Fibroblast of lung (primary cell): ENCODE measurements at regions not wholly inside any gene's neighbourhood (a gene's known extent, or its start where the extent isn't known, plus 50 kb on each side); places are given as distances from the start of the nearest gene placed in this dataset.

Source experiments
- DNase-seq, 2 donors: peaks; one replicate each; pipeline versions ENCODE4 v3.0.0 to v3.0.0-alpha.2; 2010; ENCODE audit warnings: low read depth in 2 of 2
- H2AFZ ChIP-seq: 2 replicates; pipeline ENCODE4 v1.5.1; 2012; ENCODE audit warnings: low read length, control low read depth, inconsistent platforms
- H3K27ac ChIP-seq: 2 replicates; pipeline ENCODE4 v1.5.1; 2011; ENCODE audit warnings: low read length, control low read depth; ENCODE audit not compliant: insufficient read depth
- H3K27me3 ChIP-seq: 2 replicates; pipeline ENCODE4 v1.5.1; 2011; ENCODE audit warnings: mild to moderate bottlenecking, low read length; ENCODE audit not compliant: control insufficient read depth, insufficient read depth
- H3K36me3 ChIP-seq: 2 replicates; pipeline ENCODE4 v1.5.1; 2011; ENCODE audit warnings: low read length; ENCODE audit not compliant: control insufficient read depth, insufficient read depth
- H3K4me1 ChIP-seq: 2 replicates; pipeline ENCODE4 v1.5.1; 2011; ENCODE audit warnings: low read length; ENCODE audit not compliant: control insufficient read depth, insufficient read depth; ENCODE audit errors: extremely low read depth
- H3K4me2 ChIP-seq: 2 replicates; pipeline ENCODE4 v1.5.1; 2011; ENCODE audit warnings: low read length, control low read depth; ENCODE audit not compliant: insufficient read depth; ENCODE audit errors: extremely low read depth
- H3K4me3 ChIP-seq, 4 experiments: fragments of 200-600 bp in 1 of 4; sonication (generic) in 1 of 4; replicated peaks in 1 of 4; 2 replicates each; pipeline ENCODE4 v1.5.1; 2011 to 2016; ENCODE audit warnings: low read length in 4 of 4, low read depth in 3 of 4, mild to moderate bottlenecking in 3 of 4, control low read depth in 2 of 4, inconsistent platforms in 1 of 4, mixed read lengths in 1 of 4; ENCODE audit not compliant: insufficient read depth in 1 of 4; ENCODE audit errors: control extremely low read depth in 1 of 4
- H3K79me2 ChIP-seq: 2 replicates; pipeline ENCODE4 v1.5.1; 2012; ENCODE audit warnings: mild to moderate bottlenecking, low read length, inconsistent platforms; ENCODE audit not compliant: control insufficient read depth, insufficient read depth
- H3K9ac ChIP-seq: 2 replicates; pipeline ENCODE4 v1.5.1; 2011; ENCODE audit warnings: mild to moderate bottlenecking, low read length, control low read depth; ENCODE audit not compliant: insufficient read depth
- H3K9me3 ChIP-seq: 2 replicates; pipeline ENCODE4 v1.5.1; 2012; ENCODE audit warnings: low read depth, low read length; ENCODE audit not compliant: control insufficient read depth, insufficient read depth
- H4K20me1 ChIP-seq: 2 replicates; pipeline ENCODE4 v1.5.1; 2011; ENCODE audit warnings: low read length; ENCODE audit not compliant: control insufficient read depth, insufficient read depth; ENCODE audit errors: extremely low read depth
- CTCF ChIP-seq, 2 donors: IDR thresholded peaks in 1 of 2; conservative IDR thresholded peaks in 1 of 2; 1 replicate in 1 of 2; 2 replicates in 1 of 2; pipeline ENCODE4 v1.5.1; 2011 to 2012; ENCODE audit warnings: low read length in 2 of 2, control low read depth in 1 of 2, inconsistent platforms in 1 of 2, low read depth in 1 of 2, mild to moderate bottlenecking in 1 of 2
- EZH2 ChIP-seq: IDR thresholded peaks from 2 replicates; pipeline ENCODE4 v1.5.1; 2012; ENCODE audit warnings: low read length, control low read depth, mild to moderate bottlenecking; ENCODE audit errors: missing control alignments

- H4K20me1 ChIP-seq, result no peaks in the 10 kb centered on the region
- no peak for TF ChIP-seq CTCF (conservative IDR thresholded peaks at IDR 0.05 in 1 of 2, IDR thresholded peaks at IDR 0.05 in 1 of 2; ENCODE audit: low read depth in 1 of 2, low read length in 2 of 2)
- no peak for TF ChIP-seq EZH2
- H3K9me3 ChIP-seq, result no peaks in the 10 kb centered on the region
- no peak overlapping the region for H3K4me2 ChIP-seq
- DNase-seq, result no peak
- no peak overlapping the region for H3K9ac ChIP-seq
- no peaks in the 10 kb centered on the region for H3K4me1 ChIP-seq
- H3K27ac ChIP-seq, result no peak overlapping the region
- H3K79me2 ChIP-seq, result no peaks in the 10 kb centered on the region
- H3K27me3 ChIP-seq, result no peaks in the 10 kb centered on the region
- H3K36me3 ChIP-seq, result no peaks in the 10 kb centered on the region
- no peak overlapping the region for H3K4me3 ChIP-seq
- no peak overlapping the region for H2AFZ ChIP-seq
Measured at GRCh38 chr1:199033661-199034060, 394.8 kb downstream of the PTPRC start.

- Histone ChIP-seq H3K27ac (no peak overlapping the region), H3K36me3 (no peaks in the 10 kb centered on the region), H2AFZ (no peak overlapping the region), H3K9me3 (no peaks in the 10 kb centered on the region), H3K27me3 (no peaks in the 10 kb centered on the region), H3K4me2 (no peak overlapping the region), H4K20me1 (no peaks in the 10 kb centered on the region), H3K79me2 (no peaks in the 10 kb centered on the region), H3K4me3 (no peak overlapping the region), H3K9ac (no peak overlapping the region), H3K4me1 (no peaks in the 10 kb centered on the region)
- no peak for TF ChIP-seq EZH2
- DNase-seq, result no peak
Measured at GRCh38 chr1:199038156-199038555, 399.3 kb downstream of the PTPRC start.

- Histone ChIP-seq H3K4me1 (no peaks in the 10 kb centered on the region), H3K36me3 (no peaks in the 10 kb centered on the region), H3K79me2 (no peaks in the 10 kb centered on the region), H3K27me3 (no peaks in the 10 kb centered on the region), H3K27ac (no peak overlapping the region), H2AFZ (no peak overlapping the region), H3K9me3 (no peaks in the 10 kb centered on the region), H4K20me1 (no peaks in the 10 kb centered on the region), H3K9ac (no peak overlapping the region), H3K4me2 (no peak overlapping the region), H3K4me3 (no peak overlapping the region)
- TF ChIP-seq CTCF (conservative IDR thresholded peaks at IDR 0.05 in 1 of 2, IDR thresholded peaks at IDR 0.05 in 1 of 2; ENCODE audit: low read depth in 1 of 2, low read length in 2 of 2) (no peak), EZH2 (no peak)
- no peak for DNase-seq
Measured at GRCh38 chr1:199040076-199040905, 401.5 kb downstream of the PTPRC start.
